ENCODE measurements at regions not wholly inside any gene's neighbourhood (a gene's known extent, or its start where the extent isn't known, plus 50 kb on each side); places are given as distances from the start of the nearest gene placed in this dataset.

GRCh38 chr6:150685860-150686259 lies 86.2 kb downstream of the PLEKHG1 start:
- no peak overlapping the region for H3K4me3 Mint-ChIP-seq (ENCODE audit: unreplicated experiment)
- CTCF ChIA-PET, result interaction anchor here (0.6 to 1.2 kb wide), 8 partner anchors 12 to 649 kb away, joined by 3 to 5 read pairs (median 3); no protein-coding TSS in a partner anchor
- no peaks in the 10 kb centered on the region for H3K27me3 Mint-ChIP-seq (ENCODE audit: insufficient read depth, unreplicated experiment)
- no TSS peak for BruUV-seq (replicated peaks)
- DNase-seq (ENCODE audit: unreplicated experiment), result peak; percentile 62
- H3K36me3 Mint-ChIP-seq (ENCODE audit: insufficient read depth, unreplicated experiment), result no peaks in the 10 kb centered on the region
- no peaks in the 10 kb centered on the region for H3K9me3 Mint-ChIP-seq (ENCODE audit: unreplicated experiment)
- POLR2A ChIA-PET, result no interaction called here
- intact Hi-C loops (cut with micrococcal nuclease), result no loop called here
- H3K4me1 Mint-ChIP-seq (ENCODE audit: insufficient read depth, unreplicated experiment), result no peaks in the 10 kb centered on the region
- no peak overlapping the region for H3K27ac Mint-ChIP-seq (ENCODE audit: low read depth, unreplicated experiment)
- peak; percentile 61 for TF ChIP-seq CTCF (IDR thresholded peaks at IDR 0.05; ENCODE audit: unreplicated experiment)

GRCh38 chr6:150686566-150686965 lies 86.9 kb downstream of the PLEKHG1 start:
- Mint-ChIP-seq H3K27me3 (ENCODE audit: insufficient read depth, unreplicated experiment) (no peaks in the 10 kb centered on the region), H3K4me3 (ENCODE audit: unreplicated experiment) (no peak overlapping the region), H3K36me3 (ENCODE audit: insufficient read depth, unreplicated experiment) (no peaks in the 10 kb centered on the region), H3K9me3 (ENCODE audit: unreplicated experiment) (no peaks in the 10 kb centered on the region), H3K27ac (ENCODE audit: low read depth, unreplicated experiment) (no peak overlapping the region), H3K4me1 (ENCODE audit: insufficient read depth, unreplicated experiment) (no peaks in the 10 kb centered on the region)
- TF ChIP-seq CTCF (IDR thresholded peaks at IDR 0.05; ENCODE audit: unreplicated experiment), result no peak
- ChIA-PET CTCF (interaction anchor here (0.6 to 1.2 kb wide), 6 partner anchors 13 to 648 kb away, joined by 3 to 5 read pairs (median 4); no protein-coding TSS in a partner anchor), POLR2A (no interaction called here)
- no peak for DNase-seq (ENCODE audit: unreplicated experiment)
- intact Hi-C loops (cut with micrococcal nuclease), result no loop called here
- BruUV-seq (replicated peaks), result no TSS peak

- intact Hi-C loops (cut with micrococcal nuclease), result no loop called here
- H3K27ac Mint-ChIP-seq (ENCODE audit: low read depth, unreplicated experiment), result no peak overlapping the region
- no peaks in the 10 kb centered on the region for H3K4me1 Mint-ChIP-seq (ENCODE audit: insufficient read depth, unreplicated experiment)
- no TSS peak for BruUV-seq (replicated peaks)
- H3K36me3 Mint-ChIP-seq (ENCODE audit: insufficient read depth, unreplicated experiment), result no peaks in the 10 kb centered on the region
- CTCF ChIA-PET, result no interaction called here
- no peak for TF ChIP-seq CTCF (IDR thresholded peaks at IDR 0.05; ENCODE audit: unreplicated experiment)
- no peak overlapping the region for H3K4me3 Mint-ChIP-seq (ENCODE audit: unreplicated experiment)
- H3K9me3 Mint-ChIP-seq (ENCODE audit: unreplicated experiment), result no peaks in the 10 kb centered on the region
- POLR2A ChIA-PET, result interaction anchor here (0.6 kb wide), 1 partner anchor 10 kb away, joined by 3 read pairs; no protein-coding TSS in a partner anchor
- no peaks in the 10 kb centered on the region for H3K27me3 Mint-ChIP-seq (ENCODE audit: insufficient read depth, unreplicated experiment)
- no peak for DNase-seq (ENCODE audit: unreplicated experiment)
Measured at GRCh38 chr6:150687508-150687907, 87.8 kb downstream of the PLEKHG1 start.

GRCh38 chr6:150689900-150690590 lies 90.4 kb downstream of the PLEKHG1 start:
- Mint-ChIP-seq H3K27ac (ENCODE audit: low read depth, unreplicated experiment) (no peak overlapping the region), H3K4me1 (ENCODE audit: insufficient read depth, unreplicated experiment) (no peaks in the 10 kb centered on the region), H3K36me3 (ENCODE audit: insufficient read depth, unreplicated experiment) (no peaks in the 10 kb centered on the region), H3K27me3 (ENCODE audit: insufficient read depth, unreplicated experiment) (no peaks in the 10 kb centered on the region), H3K9me3 (ENCODE audit: unreplicated experiment) (no peaks in the 10 kb centered on the region), H3K4me3 (ENCODE audit: unreplicated experiment) (no peak overlapping the region)
- TF ChIP-seq CTCF (IDR thresholded peaks at IDR 0.05; ENCODE audit: unreplicated experiment), result no peak
- POLR2A ChIA-PET, result no interaction called here
- intact Hi-C loops (cut with micrococcal nuclease), result no loop called here
- BruUV-seq (replicated peaks), result no TSS peak
- CTCF ChIA-PET, result interaction anchor here (0.6 to 1.0 kb wide), 2 partner anchors 10 to 839 kb away, joined by 3 to 5 read pairs; no protein-coding TSS in a partner anchor
- no peak for DNase-seq (ENCODE audit: unreplicated experiment)
